IPS DF 6.9 (cell line): ENCODE measurements at regions not wholly inside any gene's neighbourhood (a gene's known extent, or its start where the extent isn't known, plus 50 kb on each side); places are given as distances from the start of the nearest gene placed in this dataset.

Source experiments
- DNase-seq: peaks from one replicate; pipeline ENCODE4 v3.0.0-alpha.2; 2013; ENCODE audit warnings: low read depth, low spot score
- H3K27ac ChIP-seq: one replicate; pipeline ENCODE4 v1.5.1; 2013; ENCODE audit warnings: low read length, control low read depth
- H3K27me3 ChIP-seq: 2 replicates; pipeline ENCODE4 v1.6.1; 2013; ENCODE audit warnings: mild to moderate bottlenecking, low read length; ENCODE audit not compliant: control insufficient read depth, insufficient read depth
- H3K36me3 ChIP-seq: 2 replicates; pipeline ENCODE4 v1.6.1; 2013; ENCODE audit warnings: low read length; ENCODE audit not compliant: control insufficient read depth, insufficient read depth
- H3K4me1 ChIP-seq: 2 replicates; pipeline ENCODE4 v1.6.1; 2013; ENCODE audit warnings: low read length; ENCODE audit not compliant: control insufficient read depth, insufficient read depth
- H3K4me3 ChIP-seq: 2 replicates; pipeline ENCODE4 v1.5.1; 2013; ENCODE audit warnings: mild to moderate bottlenecking, low read length
- H3K9me3 ChIP-seq: 2 replicates; pipeline ENCODE4 v1.6.1; 2013; ENCODE audit warnings: low read length, inconsistent platforms; ENCODE audit not compliant: control insufficient read depth, insufficient read depth
- WGBS: extraction: QIAGEN DNeasy Blood & Tissue Kit; methylation state at CpG from one replicate; pipeline ENCODE4 v1.1.7; 2013; ENCODE audit warnings: mixed read lengths, missing lambda C conversion rate; ENCODE audit not compliant: insufficient read length, insufficient coverage; 5-methylcytosine and 5-hydroxymethylcytosine counted together

DNA sequence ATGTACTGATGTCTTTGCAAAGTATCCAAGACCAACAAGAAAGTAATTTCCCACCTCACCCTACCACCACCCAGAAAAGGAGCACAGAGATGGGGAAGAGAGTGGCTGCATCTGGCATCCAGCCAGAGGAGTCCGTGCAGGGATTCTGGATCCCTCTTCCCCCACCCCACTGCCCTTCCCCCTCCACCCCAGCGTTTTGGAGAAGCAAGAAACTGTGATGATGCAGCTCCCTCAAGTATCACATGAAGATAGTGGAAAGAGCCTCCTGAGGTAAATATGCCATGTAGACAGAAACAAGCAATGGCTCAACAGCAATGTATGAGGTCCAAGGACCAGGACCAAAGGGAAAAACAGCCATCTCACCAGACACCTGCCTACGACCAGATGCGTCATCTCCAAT is 153.8 kb downstream of the DEPDC1B start:
- no peaks in the 10 kb centered on the region for H3K9me3 ChIP-seq
- H3K27ac ChIP-seq, result no peak overlapping the region
- no peaks in the 10 kb centered on the region for H3K36me3 ChIP-seq
- peaks cover 2% of the 10 kb centered on the region; the same call in 1 of the 2 replicates for H3K4me1 ChIP-seq
- no peak overlapping the region for H3K4me3 ChIP-seq
- no peak for DNase-seq
- H3K27me3 ChIP-seq, result no peaks in the 10 kb centered on the region
- WGBS, result no CpG with 5 or more reads among the region's 4 CpGs

DNA sequence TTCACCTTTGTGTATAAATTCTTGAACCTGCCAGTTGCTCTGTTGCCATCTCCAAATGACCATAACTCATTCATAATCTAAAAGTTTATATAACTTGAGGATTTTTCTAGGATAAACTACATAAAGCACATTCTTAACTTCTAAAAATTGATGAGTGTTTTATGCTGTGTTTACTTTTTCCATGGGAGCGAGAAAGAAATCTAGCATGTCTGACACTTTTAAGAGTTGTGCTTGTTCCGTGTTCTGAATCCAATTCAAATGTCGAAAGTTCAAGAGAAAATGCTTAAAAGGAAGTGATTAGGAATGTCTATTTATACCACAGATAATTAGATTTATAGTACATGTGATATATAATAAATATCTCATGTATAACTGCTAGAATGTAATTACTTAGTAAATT is 154.4 kb downstream of the DEPDC1B start:
- Histone ChIP-seq H3K4me3 (no peak overlapping the region), H3K27ac (no peak overlapping the region), H3K4me1 (peaks cover 5% of the 10 kb centered on the region; the same call in 1 of the 2 replicates), H3K27me3 (no peaks in the 10 kb centered on the region), H3K9me3 (no peaks in the 10 kb centered on the region), H3K36me3 (no peaks in the 10 kb centered on the region)
- no CpG with 5 or more reads among the region's 3 CpGs for whole genome bisulfite sequencing
- DNase-seq, result no peak

DNA sequence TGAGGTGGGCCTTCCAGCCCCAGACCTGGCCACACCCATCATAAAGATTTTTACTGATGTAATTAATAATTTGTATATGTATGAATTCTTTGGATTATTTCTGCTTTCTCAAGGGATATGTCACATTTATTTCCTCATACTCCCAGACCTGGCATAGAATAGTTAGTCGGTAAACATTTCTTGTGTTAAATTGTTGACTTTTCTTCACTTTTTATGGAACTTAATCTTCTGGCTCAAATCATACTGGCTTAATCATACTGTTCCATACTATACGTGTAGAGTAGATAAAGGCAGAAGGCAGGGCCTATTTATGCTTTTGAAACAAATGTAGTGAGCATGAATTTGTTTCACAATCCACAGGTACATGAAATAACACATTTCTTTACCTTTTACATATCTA is 155.8 kb downstream of the DEPDC1B start:
- H3K4me1 ChIP-seq, result peaks cover 7% of the 10 kb centered on the region; the same call in 1 of the 2 replicates
- H3K27ac ChIP-seq, result no peak overlapping the region
- H3K27me3 ChIP-seq, result no peaks in the 10 kb centered on the region
- DNase-seq, result no peak
- no peak overlapping the region for H3K4me3 ChIP-seq
- no peaks in the 10 kb centered on the region for H3K9me3 ChIP-seq
- WGBS, result no CpG with 5 or more reads among the region's 2 CpGs
- no peaks in the 10 kb centered on the region for H3K36me3 ChIP-seq

DNA sequence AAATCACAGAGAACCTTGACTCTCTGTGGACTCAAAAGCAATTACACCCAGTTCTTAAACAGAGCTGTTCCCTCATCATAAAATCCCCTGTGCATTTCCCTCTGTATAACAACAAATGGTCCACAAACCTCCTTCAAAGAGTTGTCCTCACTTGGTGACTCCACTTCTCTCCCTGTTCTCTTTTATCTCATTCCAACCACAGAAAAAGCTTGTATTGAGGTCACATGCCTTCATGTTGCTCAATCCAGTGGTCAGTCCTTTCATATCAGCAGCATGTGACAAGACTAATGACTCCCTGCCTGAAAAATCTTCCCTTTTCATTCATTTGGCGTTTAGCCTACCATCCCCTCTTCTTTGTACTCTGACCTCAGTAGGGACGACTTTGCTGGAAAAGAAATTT is 158.0 kb downstream of the DEPDC1B start:
- Histone ChIP-seq H3K9me3 (no peaks in the 10 kb centered on the region), H3K27ac (no peak overlapping the region), H3K4me3 (no peak overlapping the region), H3K27me3 (no peaks in the 10 kb centered on the region), H3K4me1 (peaks cover 7% of the 10 kb centered on the region; the same call in 1 of the 2 replicates), H3K36me3 (no peaks in the 10 kb centered on the region)
- no peak for DNase-seq
- WGBS, result no CpG with 5 or more reads among the region's 2 CpGs

DNA sequence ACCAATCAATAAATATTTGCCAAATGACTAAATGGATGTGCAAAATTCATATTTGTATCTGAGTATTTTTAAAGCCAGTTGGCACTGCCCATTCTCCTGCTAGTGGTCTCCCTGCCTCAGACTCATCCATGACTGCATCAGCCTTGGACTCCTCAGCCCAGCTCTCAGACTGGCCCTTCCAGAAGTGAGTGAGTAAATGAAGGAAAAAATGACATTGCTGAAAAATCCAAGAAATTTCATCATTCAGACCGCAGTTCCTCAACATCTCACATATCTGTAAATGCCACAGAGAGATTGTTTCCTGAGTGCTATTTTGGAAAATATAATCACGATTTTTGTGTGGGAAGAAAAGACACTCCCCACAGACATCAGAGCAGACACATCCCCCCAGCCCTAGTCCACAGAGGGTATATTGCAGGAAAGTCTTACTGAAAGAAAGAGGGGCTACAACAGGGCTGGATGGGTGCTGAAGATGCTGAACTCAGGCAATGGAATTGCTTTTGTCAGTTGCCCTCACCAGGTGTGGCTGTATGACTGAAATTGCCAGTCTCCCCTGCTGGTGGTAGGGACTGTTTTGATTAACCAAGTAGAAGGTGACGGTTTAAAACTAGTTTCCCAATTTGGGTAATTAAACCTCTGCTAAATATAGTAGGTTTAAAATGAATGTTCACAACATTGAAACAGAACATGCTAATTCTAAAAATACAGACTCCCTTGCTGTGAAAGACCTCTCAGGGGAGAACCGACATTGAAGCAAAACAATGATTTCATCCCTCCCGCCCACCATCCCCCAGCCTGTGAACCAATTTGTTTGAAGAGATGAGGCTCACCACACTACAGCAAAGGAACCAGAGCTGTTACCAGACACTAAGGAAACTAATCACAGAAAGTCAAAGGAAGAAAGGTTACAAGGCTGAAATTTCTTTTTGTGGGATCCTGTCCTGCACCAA is 158.8 kb downstream of the DEPDC1B start:
- no peak overlapping the region for H3K4me3 ChIP-seq
- no peak for DNase-seq
- H3K9me3 ChIP-seq, result no peaks in the 10 kb centered on the region
- H3K27ac ChIP-seq, result no peak overlapping the region
- peaks cover 7% of the 10 kb centered on the region; the same call in 1 of the 2 replicates for H3K4me1 ChIP-seq
- WGBS, result no CpG with 5 or more reads among the region's 5 CpGs
- H3K36me3 ChIP-seq, result no peaks in the 10 kb centered on the region
- no peaks in the 10 kb centered on the region for H3K27me3 ChIP-seq

DNA sequence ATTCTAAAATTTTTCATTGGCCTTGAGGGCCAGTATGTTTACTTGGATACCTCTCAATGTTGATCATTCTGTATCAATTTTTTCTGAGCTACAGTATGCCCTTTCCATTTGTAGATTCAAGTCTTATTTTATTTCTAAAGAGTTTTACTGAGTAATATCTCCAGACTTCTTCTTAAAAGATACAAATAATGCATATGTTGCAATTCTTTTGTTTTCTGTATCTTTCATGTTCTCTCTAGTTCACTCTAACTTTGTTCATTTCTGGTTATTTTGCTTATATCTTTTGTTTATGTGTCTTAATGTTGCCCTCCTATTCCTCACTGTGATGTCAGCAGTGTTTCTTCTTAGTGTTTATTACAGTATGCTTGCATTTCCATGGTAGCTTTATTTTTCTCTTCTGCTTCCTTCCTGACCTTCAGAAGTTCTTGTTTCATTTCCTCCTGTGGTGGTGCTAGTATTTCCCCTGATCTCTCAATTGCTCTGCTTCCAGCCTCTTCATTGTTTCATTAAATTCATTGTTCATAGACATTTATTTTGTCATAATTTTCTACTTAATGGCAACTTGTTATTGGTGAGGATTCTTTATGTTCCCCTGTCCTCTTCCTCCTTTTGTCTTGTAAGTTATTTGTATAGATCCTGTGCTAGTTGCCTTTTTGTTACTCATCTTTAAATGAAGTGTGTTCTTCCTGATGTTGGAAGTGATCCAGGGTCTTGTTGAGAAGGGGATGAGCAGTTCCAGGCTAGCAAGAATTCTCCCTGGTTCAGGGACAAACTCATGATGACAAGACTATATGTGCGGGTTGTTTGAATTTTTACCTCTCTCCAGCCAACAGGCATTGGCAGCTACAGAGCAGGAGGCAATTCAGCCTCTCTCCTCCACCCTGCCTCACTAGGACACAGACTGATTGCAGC is 160.8 kb downstream of the DEPDC1B start:
- H3K27ac ChIP-seq, result no peak overlapping the region
- H3K36me3 ChIP-seq, result no peaks in the 10 kb centered on the region
- H3K27me3 ChIP-seq, result no peaks in the 10 kb centered on the region
- no peak for DNase-seq
- no peaks in the 10 kb centered on the region for H3K9me3 ChIP-seq
- no CpG with 5 or more reads among the region's 1 CpG for WGBS
- peaks cover 7% of the 10 kb centered on the region; the same call in 1 of the 2 replicates for H3K4me1 ChIP-seq
- H3K4me3 ChIP-seq, result no peak overlapping the region

DNA sequence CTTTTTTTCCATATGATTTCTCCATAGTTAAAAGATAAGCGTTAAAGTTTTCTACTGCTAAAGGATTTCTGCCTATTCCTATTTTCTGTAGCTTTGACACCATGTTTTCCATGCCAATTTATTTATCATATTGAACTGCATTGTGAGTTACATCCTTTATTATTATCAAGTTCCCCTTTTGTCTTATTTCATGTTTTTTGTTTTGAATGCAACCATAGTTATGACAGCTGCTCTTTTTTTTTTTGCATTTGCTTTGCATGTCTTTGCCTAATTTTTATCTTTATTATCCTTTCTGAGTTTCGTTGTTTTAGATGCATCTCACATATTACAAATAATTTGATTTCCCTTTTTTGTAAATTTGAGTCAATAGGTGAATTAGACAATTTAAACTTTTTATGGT is 161.5 kb downstream of the DEPDC1B start:
- Histone ChIP-seq H3K27me3 (no peaks in the 10 kb centered on the region), H3K4me1 (peaks cover 7% of the 10 kb centered on the region; the same call in 1 of the 2 replicates), H3K9me3 (no peaks in the 10 kb centered on the region), H3K27ac (no peak overlapping the region), H3K4me3 (no peak overlapping the region), H3K36me3 (no peaks in the 10 kb centered on the region)
- no CpG with 5 or more reads among the region's 2 CpGs for WGBS
- DNase-seq, result no peak

DNA sequence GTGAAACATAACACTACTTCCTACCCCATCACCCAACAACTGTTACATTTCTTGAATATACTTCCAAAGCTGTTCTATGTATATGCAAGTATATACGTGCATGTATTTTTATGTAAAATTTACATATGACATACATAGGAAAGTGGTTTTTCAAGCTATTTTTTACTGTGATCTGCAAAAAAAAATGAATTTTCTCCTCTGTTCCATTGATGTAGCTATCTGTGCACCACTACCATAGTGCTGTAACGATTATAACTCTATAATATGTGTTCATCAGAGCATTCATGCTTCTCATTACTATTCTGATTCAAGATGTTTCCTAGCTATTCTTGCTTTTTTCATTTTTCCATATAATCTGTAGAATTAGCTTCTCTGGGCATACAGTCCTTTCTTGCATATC is 164.0 kb downstream of the DEPDC1B start:
- Histone ChIP-seq H3K9me3 (no peaks in the 10 kb centered on the region), H3K4me3 (no peak overlapping the region), H3K27ac (no peak overlapping the region), H3K27me3 (no peaks in the 10 kb centered on the region), H3K36me3 (no peaks in the 10 kb centered on the region), H3K4me1 (peaks cover 3% of the 10 kb centered on the region; the same call in 1 of the 2 replicates)
- no peak for DNase-seq
- no CpG with 5 or more reads among the region's 2 CpGs for WGBS

DNA sequence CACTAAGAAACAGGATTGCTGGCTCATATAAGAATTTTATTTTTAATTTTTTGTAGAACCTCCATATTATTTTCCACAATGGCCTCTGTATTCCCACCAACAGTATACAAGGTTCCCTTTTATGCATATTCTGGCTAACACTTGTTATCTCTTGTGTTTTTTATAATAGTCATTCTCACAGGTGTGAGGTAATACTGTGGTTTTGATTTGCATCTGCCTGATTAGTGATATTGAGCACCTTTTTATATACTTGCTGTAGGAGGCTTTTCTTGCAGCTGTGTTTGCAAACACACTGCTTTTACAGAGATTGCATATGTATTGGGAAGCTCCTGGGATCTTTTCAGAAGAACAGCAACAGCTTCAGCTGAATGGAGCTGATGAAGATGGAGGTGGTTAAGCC is 164.8 kb downstream of the DEPDC1B start:
- H3K27me3 ChIP-seq, result no peaks in the 10 kb centered on the region
- no peak for DNase-seq
- no peak overlapping the region for H3K27ac ChIP-seq

DNA sequence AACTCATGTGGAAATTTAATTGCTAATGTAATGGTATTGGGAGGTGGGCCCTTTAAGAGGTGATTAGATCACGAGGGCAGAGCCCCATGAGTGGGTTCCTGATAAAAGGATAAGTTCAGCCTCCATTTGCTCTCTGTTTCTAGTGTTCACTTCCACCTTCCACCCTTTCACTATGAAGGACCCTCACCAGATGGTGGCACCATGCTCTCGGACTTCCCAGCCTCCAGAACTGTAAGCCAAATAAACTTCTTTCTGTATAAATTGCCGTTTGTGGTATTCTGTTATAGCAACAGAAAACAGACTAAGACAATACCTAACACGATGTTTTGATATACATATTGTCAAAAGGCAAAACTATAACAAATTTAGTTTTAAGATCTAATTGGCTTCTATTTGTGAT is 166.2 kb downstream of the DEPDC1B start:
- Histone ChIP-seq H3K4me1 (no peaks in the 10 kb centered on the region), H3K36me3 (no peaks in the 10 kb centered on the region), H3K27me3 (no peaks in the 10 kb centered on the region), H3K27ac (no peak overlapping the region), H3K4me3 (no peak overlapping the region), H3K9me3 (no peaks in the 10 kb centered on the region)
- DNase-seq, result no peak
- WGBS, result no CpG with 5 or more reads among the region's 4 CpGs

More for the DNA sequence above, 164.8 kb downstream of the DEPDC1B start:
- no peaks in the 10 kb centered on the region for H3K36me3 ChIP-seq
- peaks cover under 1% of the 10 kb centered on the region; the same call in 1 of the 2 replicates for H3K4me1 ChIP-seq
- no peak overlapping the region for H3K4me3 ChIP-seq
- no peaks in the 10 kb centered on the region for H3K9me3 ChIP-seq
